ENCODE measurements at regions not wholly inside any gene's neighbourhood (a gene's known extent, or its start where the extent isn't known, plus 50 kb on each side); places are given as distances from the start of the nearest gene placed in this dataset.

- DNase-seq (ENCODE audit: insufficient read length, low spot score) (no peak), FAIRE-seq (no peak)
- TF ChIP-seq CTCF (IDR thresholded peaks at IDR 0.05; ENCODE audit: insufficient read depth, missing control alignments): no peak
These were observed 248.6 kb downstream of the BTG1 start for GRCh38 chr12:91897025-91897515.

GRCh38 chr12:91896286-91897024, 249.2 kb downstream of the BTG1 start:
- FAIRE-seq (no peak), DNase-seq (ENCODE audit: insufficient read length, low spot score) (no peak)
- no peak for TF ChIP-seq CTCF (IDR thresholded peaks at IDR 0.05; ENCODE audit: insufficient read depth, missing control alignments)

- DNase-seq (ENCODE audit: insufficient read length, low spot score) (no peak), FAIRE-seq (no peak)
- no peak for TF ChIP-seq CTCF (IDR thresholded peaks at IDR 0.05; ENCODE audit: insufficient read depth, missing control alignments)
These were observed 250.7 kb downstream of the BTG1 start for GRCh38 chr12:91894911-91895310.

- no peak for TF ChIP-seq CTCF (IDR thresholded peaks at IDR 0.05; ENCODE audit: insufficient read depth, missing control alignments)
- FAIRE-seq (no peak), DNase-seq (ENCODE audit: insufficient read length, low spot score) (no peak)
These were observed 252.2 kb downstream of the BTG1 start for GRCh38 chr12:91893476-91893875.

- FAIRE-seq: peak; percentile 46
- TF ChIP-seq CTCF (IDR thresholded peaks at IDR 0.05; ENCODE audit: insufficient read depth, missing control alignments): no peak
These were observed 253.4 kb downstream of the BTG1 start for GRCh38 chr12:91892081-91892855.

GRCh38 chr12:91890742-91891141, 254.9 kb downstream of the BTG1 start:
- TF ChIP-seq CTCF (IDR thresholded peaks at IDR 0.05; ENCODE audit: insufficient read depth, missing control alignments): no peak
- DNase-seq (ENCODE audit: insufficient read length, low spot score) (no peak), FAIRE-seq (no peak)

More at GRCh38 chr12:91892081-91892855, 253.4 kb downstream of the BTG1 start:
- no peak for DNase-seq (ENCODE audit: insufficient read length, low spot score)

GRCh38 chr12:91889910-91890309, 255.7 kb downstream of the BTG1 start:
- TF ChIP-seq CTCF (IDR thresholded peaks at IDR 0.05; ENCODE audit: insufficient read depth, missing control alignments): no peak
- DNase-seq (ENCODE audit: insufficient read length, low spot score) (no peak), FAIRE-seq (no peak)

All from D721Med (cell line).